HepG2 (cell line): ENCODE measurements at regions not wholly inside any gene's neighbourhood (a gene's known extent, or its start where the extent isn't known, plus 50 kb on each side); places are given as distances from the start of the nearest gene placed in this dataset.

Source experiments
- DNMT3B ChIP-seq: conservative IDR thresholded peaks from 2 replicates; pipeline ENCODE4 v1.6.1; 2016; ENCODE audit warnings: missing biosample characterization, control low read depth
- EP300 ChIP-seq, 3 experiments: sonication (generic) in 1 of 3; formaldehyde crosslinking in 1 of 3; IDR thresholded peaks; 2 replicates each; pipeline versions ENCODE4 v1.5.1 to v1.6.1; 2011 to 2020; ENCODE audit warnings: low read depth in 2 of 3, low read length in 2 of 3, borderline replicate concordance in 1 of 3, improper control_type of control experiment in 1 of 3, mild to moderate bottlenecking in 1 of 3, missing genetic modification reagents in 1 of 3, moderate library complexity in 1 of 3
- POLR2AphosphoS5 ChIP-seq: IDR thresholded peaks from 2 replicates; pipeline ENCODE4 v1.6.1; 2012; ENCODE audit warnings: low read depth, low read length
- PRMT3 ChIP-seq: sonication (generic); formaldehyde crosslinking; IDR thresholded peaks from 2 replicates; pipeline ENCODE4 v1.8.1; 2022; ENCODE audit warnings: low read depth, mild to moderate bottlenecking, moderate library complexity, missing genetic modification reagents, borderline replicate concordance
- RORA ChIP-seq: sonication (generic); formaldehyde crosslinking; IDR thresholded peaks from 2 replicates; pipeline ENCODE4 v1.5.0; 2020; ENCODE audit warnings: mild to moderate bottlenecking, missing genetic modification reagents, moderate library complexity
- YY1 ChIP-seq: IDR thresholded peaks from 2 replicates; pipeline ENCODE4 v1.6.1; 2011; ENCODE audit warnings: low read length, low read depth, moderate library complexity, mild to moderate bottlenecking; ENCODE audit not compliant: insufficient read depth, insufficient replicate concordance
- ZFP37 ChIP-seq: sonication (generic); formaldehyde crosslinking; IDR thresholded peaks from 2 replicates; pipeline ENCODE4 v1.4.0; 2020; ENCODE audit warnings: missing genetic modification reagents, borderline replicate concordance
- ZNF335 ChIP-seq: sonication (generic); formaldehyde crosslinking; IDR thresholded peaks from 2 replicates; pipeline ENCODE4 v1.4.0; 2020; ENCODE audit warnings: missing genetic modification reagents
- ZNF792 ChIP-seq: IDR thresholded peaks from 2 replicates; pipeline ENCODE4 v1.6.1; 2016
- TF ChIP-seq, protein P1 (sequence below): sonication (generic); formaldehyde crosslinking; IDR thresholded peaks from 2 replicates; pipeline ENCODE4 v1.9.0; 2022; ENCODE audit warnings: low read depth, missing genetic modification reagents
- TF ChIP-seq, protein P2 (sequence below): sonication (generic); formaldehyde crosslinking; IDR thresholded peaks from 2 replicates; pipeline ENCODE4 v1.5.0; 2020; ENCODE audit warnings: mild to moderate bottlenecking, missing genetic modification reagents, moderate library complexity
- TF ChIP-seq, protein P3 (sequence below): sonication (generic); formaldehyde crosslinking; conservative IDR thresholded peaks from 2 replicates; pipeline ENCODE4 v1.4.0; 2020; ENCODE audit warnings: missing genetic modification reagents

DNA sequence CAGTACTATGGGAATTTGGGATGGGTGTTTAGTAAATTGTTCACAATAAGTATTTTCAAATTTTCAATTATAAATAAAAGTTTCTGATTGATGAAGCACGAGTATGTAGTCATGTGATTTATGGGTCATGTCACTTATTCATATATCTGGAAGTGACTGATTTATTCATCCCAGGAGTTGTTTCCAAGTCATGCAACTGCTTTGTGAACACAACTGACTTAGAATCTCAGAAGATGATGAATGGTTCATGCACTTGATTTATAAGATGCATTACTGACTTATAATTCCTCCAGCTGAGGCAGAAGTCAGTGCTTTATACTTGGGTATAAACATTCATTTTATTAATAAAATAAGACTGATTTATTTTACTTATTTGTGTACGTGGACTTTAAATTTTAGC lies 137.8 kb upstream of the CBLB start:
- TF ChIP-seq PRMT3 (CRISPR knock-in tag) (no peak), ZNF792 (CRISPR knock-in tag) (no peak), YY1 (no peak), RORA (CRISPR knock-in tag) (no peak), ZFP37 (CRISPR knock-in tag) (no peak), POLR2AphosphoS5 (no peak), EP300 (IDR thresholded peaks at IDR 0.05; ENCODE audit: low read depth in 2 of 2, low read length in 2 of 2) (no peak), EP300 (CRISPR knock-in tag; IDR thresholded peaks at IDR 0.05; ENCODE audit: borderline replicate concordance) (no peak), ZNF335 (CRISPR knock-in tag) (no peak), DNMT3B (no peak)
- TF ChIP-seq, protein P1, sequence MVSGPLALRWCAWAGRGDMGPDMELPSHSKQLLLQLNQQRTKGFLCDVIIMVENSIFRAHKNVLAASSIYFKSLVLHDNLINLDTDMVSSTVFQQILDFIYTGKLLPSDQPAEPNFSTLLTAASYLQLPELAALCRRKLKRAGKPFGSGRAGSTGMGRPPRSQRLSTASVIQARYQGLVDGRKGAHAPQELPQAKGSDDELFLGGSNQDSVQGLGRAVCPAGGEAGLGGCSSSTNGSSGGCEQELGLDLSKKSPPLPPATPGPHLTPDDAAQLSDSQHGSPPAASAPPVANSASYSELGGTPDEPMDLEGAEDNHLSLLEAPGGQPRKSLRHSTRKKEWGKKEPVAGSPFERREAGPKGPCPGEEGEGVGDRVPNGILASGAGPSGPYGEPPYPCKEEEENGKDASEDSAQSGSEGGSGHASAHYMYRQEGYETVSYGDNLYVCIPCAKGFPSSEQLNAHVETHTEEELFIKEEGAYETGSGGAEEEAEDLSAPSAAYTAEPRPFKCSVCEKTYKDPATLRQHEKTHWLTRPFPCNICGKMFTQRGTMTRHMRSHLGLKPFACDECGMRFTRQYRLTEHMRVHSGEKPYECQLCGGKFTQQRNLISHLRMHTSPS (CRISPR knock-in tag) = no peak
- TF ChIP-seq, protein P2, sequence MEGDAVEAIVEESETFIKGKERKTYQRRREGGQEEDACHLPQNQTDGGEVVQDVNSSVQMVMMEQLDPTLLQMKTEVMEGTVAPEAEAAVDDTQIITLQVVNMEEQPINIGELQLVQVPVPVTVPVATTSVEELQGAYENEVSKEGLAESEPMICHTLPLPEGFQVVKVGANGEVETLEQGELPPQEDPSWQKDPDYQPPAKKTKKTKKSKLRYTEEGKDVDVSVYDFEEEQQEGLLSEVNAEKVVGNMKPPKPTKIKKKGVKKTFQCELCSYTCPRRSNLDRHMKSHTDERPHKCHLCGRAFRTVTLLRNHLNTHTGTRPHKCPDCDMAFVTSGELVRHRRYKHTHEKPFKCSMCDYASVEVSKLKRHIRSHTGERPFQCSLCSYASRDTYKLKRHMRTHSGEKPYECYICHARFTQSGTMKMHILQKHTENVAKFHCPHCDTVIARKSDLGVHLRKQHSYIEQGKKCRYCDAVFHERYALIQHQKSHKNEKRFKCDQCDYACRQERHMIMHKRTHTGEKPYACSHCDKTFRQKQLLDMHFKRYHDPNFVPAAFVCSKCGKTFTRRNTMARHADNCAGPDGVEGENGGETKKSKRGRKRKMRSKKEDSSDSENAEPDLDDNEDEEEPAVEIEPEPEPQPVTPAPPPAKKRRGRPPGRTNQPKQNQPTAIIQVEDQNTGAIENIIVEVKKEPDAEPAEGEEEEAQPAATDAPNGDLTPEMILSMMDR (CRISPR knock-in tag) = no peak
- TF ChIP-seq, protein P3, sequence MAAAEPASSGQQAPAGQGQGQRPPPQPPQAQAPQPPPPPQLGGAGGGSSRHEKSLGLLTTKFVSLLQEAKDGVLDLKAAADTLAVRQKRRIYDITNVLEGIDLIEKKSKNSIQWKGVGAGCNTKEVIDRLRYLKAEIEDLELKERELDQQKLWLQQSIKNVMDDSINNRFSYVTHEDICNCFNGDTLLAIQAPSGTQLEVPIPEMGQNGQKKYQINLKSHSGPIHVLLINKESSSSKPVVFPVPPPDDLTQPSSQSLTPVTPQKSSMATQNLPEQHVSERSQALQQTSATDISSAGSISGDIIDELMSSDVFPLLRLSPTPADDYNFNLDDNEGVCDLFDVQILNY (CRISPR knock-in tag) = no peak
